ENCODE measurements at regions not wholly inside any gene's neighbourhood (a gene's known extent, or its start where the extent isn't known, plus 50 kb on each side); places are given as distances from the start of the nearest gene placed in this dataset.
"Not testable (repeated sequence)": the region's sequence is repeated elsewhere in the genome, so short reads cannot be mapped to it uniquely, and the experiment has no call there.

DNA sequence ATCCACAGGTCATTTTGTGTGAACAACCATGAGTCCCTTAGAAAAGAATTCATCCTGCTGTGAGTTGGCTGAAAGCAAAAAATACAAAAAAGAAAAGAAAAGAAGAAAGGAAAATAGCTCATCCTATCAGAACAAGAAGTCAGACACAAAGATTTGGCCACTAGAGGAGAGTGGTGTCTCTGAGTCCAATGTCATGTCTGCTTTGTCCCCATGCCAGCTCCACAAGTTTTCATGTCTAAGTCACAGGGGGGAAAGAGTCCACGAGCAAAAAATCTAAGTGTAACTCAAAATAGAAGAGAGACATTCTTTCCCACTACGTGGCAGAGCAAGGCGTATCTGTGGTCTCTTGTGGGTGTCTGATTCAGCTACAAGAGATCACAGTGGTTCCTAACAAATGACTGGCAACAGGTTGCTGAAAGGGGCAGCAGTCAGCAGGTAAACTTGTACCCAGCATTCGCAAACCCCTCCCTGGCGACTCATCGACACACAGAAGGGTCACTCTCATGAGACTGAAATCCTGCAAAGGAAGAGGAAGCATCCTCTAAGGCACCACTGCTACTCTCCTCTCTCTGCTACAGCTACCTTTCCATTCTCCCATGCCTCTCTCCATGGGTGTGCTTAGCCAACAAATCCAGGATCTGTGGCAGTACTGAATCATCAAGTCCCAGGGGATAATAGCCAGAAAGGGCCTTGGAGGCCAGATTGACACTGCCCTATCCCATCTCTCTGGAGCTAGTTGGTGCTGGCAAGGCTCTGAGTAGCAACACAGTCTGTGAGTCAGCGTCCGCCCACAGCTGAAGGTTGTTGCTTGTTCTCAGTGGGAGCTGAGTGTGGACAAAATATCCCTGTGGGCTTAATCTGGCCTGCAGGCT lies 123.0 kb upstream of the SLC39A10 start:
- Mint-ChIP-seq H3K27me3 (no peaks in the 10 kb centered on the region), H3K27ac (peak overlapping the region; percentile 98), H3K4me3 (peak overlapping the region; percentile 82), H3K9me3 (peaks cover 11% of the 10 kb centered on the region), H3K36me3 (peaks cover 22% of the 10 kb centered on the region), H3K4me1 (peaks cover 77% of the 10 kb centered on the region)
- DNase-seq = peak; percentile 65

DNA sequence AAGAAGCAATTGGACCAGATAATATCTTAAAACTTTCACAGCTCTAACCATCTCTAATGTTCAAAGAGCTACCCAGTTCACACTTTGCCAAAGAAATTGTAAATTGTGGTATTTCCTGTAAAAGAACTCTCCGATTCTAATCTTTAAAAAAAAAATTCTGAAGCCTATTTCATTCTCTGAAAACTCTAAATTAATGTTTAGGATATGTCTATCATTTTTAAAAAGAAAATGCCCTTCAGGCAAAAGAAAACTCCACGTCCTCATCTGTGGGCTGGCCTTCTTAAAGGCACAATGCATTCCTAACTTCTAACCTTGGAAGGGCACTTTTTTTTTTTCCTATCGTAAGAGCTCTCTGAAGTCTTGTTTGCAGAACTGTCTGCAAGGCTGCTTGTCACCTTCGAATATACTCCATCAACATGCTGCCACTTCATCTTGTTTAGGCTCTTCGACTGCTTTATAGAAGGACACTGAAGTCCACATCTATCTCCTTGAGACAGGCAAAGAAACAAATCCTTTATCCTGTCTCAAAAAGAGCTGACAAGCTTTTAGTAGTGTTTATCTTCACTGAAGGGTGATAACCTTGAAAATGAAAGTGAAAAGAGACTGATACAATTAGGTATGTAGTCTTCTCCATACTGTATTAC lies 124.3 kb upstream of the SLC39A10 start:
- H3K4me1 Mint-ChIP-seq = peaks cover 66% of the 10 kb centered on the region
- H3K36me3 Mint-ChIP-seq = peaks cover 14% of the 10 kb centered on the region
- H3K4me3 Mint-ChIP-seq = peak overlapping the region; percentile 84
- no peak for DNase-seq
- peak overlapping the region; percentile 97 for H3K27ac Mint-ChIP-seq
- peaks cover 6% of the 10 kb centered on the region for H3K9me3 Mint-ChIP-seq
- no peaks in the 10 kb centered on the region for H3K27me3 Mint-ChIP-seq

DNA sequence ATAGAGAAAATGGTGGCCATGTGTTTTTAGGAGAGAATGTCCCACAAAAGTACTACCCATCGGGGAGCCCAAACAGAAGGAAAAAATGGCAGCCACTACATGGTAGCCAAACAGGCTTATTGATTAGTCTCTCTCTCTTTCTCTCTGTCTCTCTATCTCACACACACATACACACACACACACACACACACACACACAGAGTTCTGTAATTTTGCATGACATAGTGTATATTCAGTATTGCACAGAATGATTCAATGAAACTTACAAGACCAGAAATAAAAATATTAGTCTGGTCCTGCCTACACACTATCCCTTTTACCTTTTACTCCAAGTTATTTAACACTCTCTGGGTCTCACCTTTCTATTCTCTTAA lies 124.8 kb upstream of the SLC39A10 start:
- H3K36me3 Mint-ChIP-seq = peaks cover 14% of the 10 kb centered on the region
- H3K27ac Mint-ChIP-seq = peak overlapping the region; percentile 97
- DNase-seq = no peak
- H3K9me3 Mint-ChIP-seq = peaks cover 7% of the 10 kb centered on the region
- H3K4me1 Mint-ChIP-seq = peaks cover 61% of the 10 kb centered on the region
- H3K4me3 Mint-ChIP-seq = peak overlapping the region; percentile 84
- no peaks in the 10 kb centered on the region for H3K27me3 Mint-ChIP-seq

DNA sequence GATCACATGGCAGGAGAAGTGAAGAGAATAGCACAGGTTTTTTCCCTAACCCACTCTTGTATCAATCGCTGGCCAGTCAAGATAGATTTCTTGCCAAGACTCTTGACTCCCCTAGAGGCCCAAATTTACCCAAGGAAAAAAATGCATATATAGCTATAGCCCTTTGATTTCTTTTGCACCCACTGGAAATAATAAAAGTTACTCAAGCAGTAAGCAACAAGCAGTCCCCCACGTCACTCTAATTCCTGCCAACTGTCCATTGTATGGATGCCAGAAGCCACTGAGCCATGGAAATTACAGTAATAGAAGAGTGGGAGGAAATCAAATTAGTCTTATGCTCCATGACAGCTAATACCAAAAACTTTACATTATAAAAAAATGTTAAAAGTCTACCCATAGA lies 125.3 kb upstream of the SLC39A10 start:
- DNase-seq = no peak
- no peak overlapping the region for H3K4me3 Mint-ChIP-seq

DNA sequence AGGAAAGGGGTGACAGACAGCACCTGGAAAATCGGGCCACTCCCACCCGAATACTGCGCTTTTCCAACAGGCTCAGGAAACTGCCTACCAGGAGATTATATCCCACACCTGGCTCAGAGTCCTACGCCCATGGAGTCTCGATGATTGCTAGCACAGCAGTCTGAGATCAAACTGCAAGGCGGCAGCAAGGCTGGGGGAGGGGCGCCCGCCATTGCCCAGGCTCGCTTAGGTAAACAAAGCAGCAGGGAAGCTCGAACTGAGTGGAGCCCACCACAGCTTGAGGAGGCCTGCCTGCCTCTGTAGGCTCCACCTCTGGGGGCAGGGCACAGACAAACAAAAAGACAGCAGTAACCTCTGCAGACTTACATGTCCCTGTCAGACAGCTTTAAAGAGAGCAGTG lies 133.8 kb upstream of the SLC39A10 start:
- DNase-seq, H3K9me3 Mint-ChIP-seq, H3K27ac Mint-ChIP-seq, H3K36me3 Mint-ChIP-seq, H3K4me1 Mint-ChIP-seq, H3K4me3 Mint-ChIP-seq, H3K27me3 Mint-ChIP-seq: not testable (repeated sequence)

More for the DNA sequence above, 125.3 kb upstream of the SLC39A10 start:
- peaks cover 57% of the 10 kb centered on the region for H3K4me1 Mint-ChIP-seq
- peaks cover 7% of the 10 kb centered on the region for H3K9me3 Mint-ChIP-seq
- peak overlapping the region; percentile 97 for H3K27ac Mint-ChIP-seq
- H3K36me3 Mint-ChIP-seq = peaks cover 11% of the 10 kb centered on the region
- H3K27me3 Mint-ChIP-seq = no peaks in the 10 kb centered on the region

DNA sequence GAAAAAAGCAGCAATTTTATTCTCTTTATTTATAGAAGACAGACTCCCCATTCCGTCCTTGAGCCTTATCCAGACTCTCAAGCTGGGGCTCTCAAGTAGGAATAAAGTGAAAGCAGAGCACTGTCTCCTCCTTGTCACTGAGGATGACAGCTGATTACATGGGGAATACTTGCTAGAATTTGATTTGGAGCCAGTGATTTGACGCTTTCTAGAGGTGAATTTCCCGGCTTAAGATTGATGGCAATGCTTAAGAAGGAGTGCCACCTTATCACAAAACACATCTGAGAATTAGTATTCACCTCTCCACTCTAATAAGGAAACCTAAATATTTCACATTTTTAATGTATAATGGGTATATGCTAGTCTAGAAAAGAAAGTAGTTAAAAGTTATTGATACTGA lies 135.4 kb upstream of the SLC39A10 start:
- H3K4me1 Mint-ChIP-seq = peaks cover 17% of the 10 kb centered on the region
- H3K27ac Mint-ChIP-seq = no peak overlapping the region
- H3K4me3 Mint-ChIP-seq = no peak overlapping the region
- peaks cover 5% of the 10 kb centered on the region for H3K9me3 Mint-ChIP-seq
- no peaks in the 10 kb centered on the region for H3K27me3 Mint-ChIP-seq
- no peak for DNase-seq
- peaks cover 9% of the 10 kb centered on the region for H3K36me3 Mint-ChIP-seq

DNA sequence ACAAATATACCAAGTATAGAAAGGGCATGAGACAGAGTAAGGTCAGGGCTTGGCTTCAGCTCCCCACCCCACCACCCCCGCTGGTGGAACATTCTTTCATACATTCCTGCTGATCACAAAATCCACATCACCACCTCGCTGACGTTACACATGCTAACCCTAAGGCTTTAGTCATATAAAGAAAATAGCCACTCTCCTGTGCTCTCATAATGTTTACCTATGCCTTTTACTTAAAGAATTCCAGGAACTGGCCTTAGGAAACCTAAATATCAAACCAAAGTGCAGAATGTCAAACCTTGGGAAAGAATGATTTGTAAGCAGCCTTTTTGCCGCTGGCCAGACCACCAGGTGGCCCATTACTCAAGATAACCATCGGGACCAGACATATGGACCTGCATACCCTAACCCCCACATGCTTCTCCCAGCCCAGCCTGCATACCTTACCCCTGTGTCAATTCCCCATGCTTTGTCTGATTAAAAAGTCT lies 136.3 kb upstream of the SLC39A10 start:
- Mint-ChIP-seq H3K4me3 (no peak overlapping the region), H3K4me1 (peaks cover 22% of the 10 kb centered on the region), H3K36me3 (peaks cover 9% of the 10 kb centered on the region), H3K27me3 (no peaks in the 10 kb centered on the region), H3K9me3 (peaks cover 2% of the 10 kb centered on the region), H3K27ac (no peak overlapping the region)
- DNase-seq = no peak

DNA sequence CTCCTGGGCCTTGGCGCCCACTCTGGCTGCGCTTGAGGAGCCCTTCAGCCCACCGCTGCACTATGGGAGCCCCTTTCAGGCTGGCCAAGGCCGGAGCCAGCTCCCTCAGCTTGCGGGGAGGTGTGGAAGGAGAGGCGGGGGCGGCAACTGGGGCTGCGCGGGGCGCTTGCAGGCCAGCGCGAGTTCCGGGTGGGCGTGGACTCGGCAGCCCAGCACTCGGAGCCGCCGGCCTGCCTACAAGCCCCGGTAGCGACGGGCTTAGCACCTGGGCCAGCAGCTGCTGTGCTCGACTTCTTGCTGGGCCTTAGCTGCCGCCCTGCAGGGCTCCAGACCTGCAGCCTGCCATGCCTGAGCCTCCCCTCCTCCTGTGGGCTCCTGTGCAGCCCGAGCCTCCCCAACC lies 141.5 kb upstream of the SLC39A10 start:
- Mint-ChIP-seq H3K4me1 (peaks cover 12% of the 10 kb centered on the region), H3K36me3 (peaks cover 3% of the 10 kb centered on the region), H3K4me3 (no peak overlapping the region), H3K27me3 (no peaks in the 10 kb centered on the region), H3K9me3 (no peaks in the 10 kb centered on the region), H3K27ac (no peak overlapping the region)
- DNase-seq = no peak

DNA sequence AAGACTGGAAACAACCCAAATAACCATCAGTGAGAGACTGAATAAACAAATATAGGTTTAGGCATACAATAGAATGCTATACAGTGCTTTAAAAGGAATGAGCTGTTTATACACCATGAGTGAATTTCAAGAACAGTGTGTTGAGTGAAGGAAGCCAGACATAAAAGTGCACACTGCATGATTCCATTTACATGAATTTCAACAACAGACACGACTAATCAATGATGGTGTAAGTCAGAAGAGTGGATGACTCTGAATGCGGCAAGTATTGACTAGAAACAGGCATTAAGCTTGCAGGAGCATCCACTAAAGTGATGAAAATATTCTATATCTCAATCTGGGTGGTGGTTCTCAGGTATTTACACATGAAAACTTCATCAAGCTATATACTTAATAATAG lies 142.7 kb upstream of the SLC39A10 start:
- H3K36me3 Mint-ChIP-seq = peaks cover 5% of the 10 kb centered on the region
- H3K27ac Mint-ChIP-seq = no peak overlapping the region
- no peaks in the 10 kb centered on the region for H3K27me3 Mint-ChIP-seq
- no peaks in the 10 kb centered on the region for H3K9me3 Mint-ChIP-seq
- H3K4me3 Mint-ChIP-seq = no peak overlapping the region
- H3K4me1 Mint-ChIP-seq = peaks cover 12% of the 10 kb centered on the region
- no peak for DNase-seq

DNA sequence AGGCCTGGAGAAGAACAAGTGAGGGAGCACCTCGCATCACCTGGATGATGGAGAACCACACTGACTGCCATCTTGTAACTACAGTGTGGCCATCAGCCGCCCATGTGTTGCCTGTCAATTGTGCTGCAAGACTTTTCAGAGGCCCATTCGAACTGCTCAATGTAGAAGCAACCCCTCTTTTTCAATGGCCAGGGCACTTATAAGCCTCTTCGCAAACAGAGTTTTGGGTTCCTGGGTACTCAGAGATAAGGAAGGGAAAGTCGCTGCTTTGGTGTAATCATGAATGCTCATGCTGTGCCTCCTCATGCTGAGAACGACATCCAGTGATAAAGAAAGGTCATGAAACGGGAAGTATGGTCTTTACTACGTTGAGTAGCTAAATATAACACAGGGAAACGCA lies 143.9 kb upstream of the SLC39A10 start:
- no peaks in the 10 kb centered on the region for H3K27me3 Mint-ChIP-seq
- DNase-seq = no peak
- peaks cover 1% of the 10 kb centered on the region for H3K9me3 Mint-ChIP-seq
- H3K27ac Mint-ChIP-seq = no peak overlapping the region
- no peak overlapping the region for H3K4me3 Mint-ChIP-seq
- peaks cover 12% of the 10 kb centered on the region for H3K4me1 Mint-ChIP-seq
- peaks cover 6% of the 10 kb centered on the region for H3K36me3 Mint-ChIP-seq

DNA sequence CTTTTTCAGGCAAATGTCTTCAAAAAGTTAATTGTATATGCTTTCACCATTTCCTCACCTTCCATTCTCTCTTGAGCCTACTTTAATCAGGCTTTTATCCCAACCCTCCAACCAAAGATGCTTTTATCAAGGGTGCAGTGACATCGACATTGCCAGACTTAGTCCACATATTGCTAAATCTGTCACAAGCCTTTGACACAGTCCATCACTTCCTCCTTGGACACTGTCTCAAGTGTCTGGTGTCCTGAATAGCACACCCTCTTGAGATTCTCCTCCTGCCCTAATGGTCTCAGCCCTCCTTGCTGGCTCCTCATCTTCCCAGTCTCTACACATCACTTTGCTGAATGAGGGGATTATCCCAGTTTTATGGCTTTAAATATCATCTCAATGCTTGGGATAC lies 147.5 kb upstream of the SLC39A10 start:
- Mint-ChIP-seq H3K9me3 (peaks cover 6% of the 10 kb centered on the region), H3K4me1 (no peaks in the 10 kb centered on the region), H3K4me3 (no peak overlapping the region), H3K27ac (no peak overlapping the region), H3K36me3 (peaks cover 3% of the 10 kb centered on the region), H3K27me3 (no peaks in the 10 kb centered on the region)
- no peak for DNase-seq

DNA sequence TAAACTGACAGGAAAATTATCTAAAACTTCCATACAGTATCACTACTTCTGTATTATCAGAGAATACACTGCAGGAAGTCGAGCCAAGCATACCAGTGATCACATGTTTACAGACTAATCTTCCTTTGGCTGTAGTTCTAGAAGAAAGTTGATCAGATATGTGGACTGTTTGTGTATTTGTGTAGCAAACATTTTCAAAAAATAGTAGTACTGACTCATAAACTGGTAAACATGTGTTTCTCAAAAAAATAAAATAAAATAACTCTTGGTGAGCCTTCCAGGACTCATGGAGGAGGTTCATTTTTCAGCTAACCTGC lies 148.9 kb upstream of the SLC39A10 start:
- Mint-ChIP-seq H3K27me3 (no peaks in the 10 kb centered on the region), H3K36me3 (peaks cover 3% of the 10 kb centered on the region), H3K4me3 (no peak overlapping the region), H3K4me1 (no peaks in the 10 kb centered on the region), H3K27ac (no peak overlapping the region), H3K9me3 (peaks cover 7% of the 10 kb centered on the region)
- DNase-seq = no peak

DNA sequence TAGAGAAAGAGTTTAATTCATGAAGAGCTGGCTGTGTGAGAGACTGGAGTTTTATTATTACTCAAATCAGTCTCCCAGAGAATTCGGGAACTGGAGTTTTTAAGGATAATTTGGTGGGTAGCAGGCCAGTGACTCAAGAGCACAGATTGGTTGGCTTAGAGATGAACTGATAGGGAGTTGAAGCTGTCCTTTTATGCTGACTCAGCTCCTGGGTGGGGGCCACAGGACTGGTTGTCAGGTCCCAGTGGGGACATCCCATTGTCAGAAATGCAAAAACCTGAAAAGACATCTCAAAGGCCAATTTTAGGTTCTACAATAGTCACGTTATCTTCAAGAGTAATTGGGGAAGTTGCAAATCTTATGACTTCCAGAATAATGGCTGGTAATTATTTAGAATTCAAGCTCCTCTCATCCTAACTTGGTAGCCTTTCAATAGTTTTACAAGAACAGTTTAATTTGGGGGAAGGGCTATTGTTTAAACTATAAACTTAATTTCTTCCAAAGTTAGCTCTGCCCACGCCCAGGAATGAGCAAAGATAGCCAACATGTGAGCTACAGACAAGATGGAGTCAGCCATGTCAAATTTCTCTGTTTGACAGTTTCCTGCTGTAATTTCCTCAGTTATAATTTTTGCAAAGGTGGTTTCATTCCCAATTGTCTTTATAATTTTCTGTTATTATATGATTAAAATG lies 149.4 kb upstream of the SLC39A10 start:
- no peaks in the 10 kb centered on the region for H3K4me1 Mint-ChIP-seq
- H3K4me3 Mint-ChIP-seq = no peak overlapping the region
- no peaks in the 10 kb centered on the region for H3K27me3 Mint-ChIP-seq
- peaks cover 3% of the 10 kb centered on the region for H3K36me3 Mint-ChIP-seq
- H3K9me3 Mint-ChIP-seq = peaks cover 7% of the 10 kb centered on the region
- no peak overlapping the region for H3K27ac Mint-ChIP-seq
- DNase-seq = no peak

DNA sequence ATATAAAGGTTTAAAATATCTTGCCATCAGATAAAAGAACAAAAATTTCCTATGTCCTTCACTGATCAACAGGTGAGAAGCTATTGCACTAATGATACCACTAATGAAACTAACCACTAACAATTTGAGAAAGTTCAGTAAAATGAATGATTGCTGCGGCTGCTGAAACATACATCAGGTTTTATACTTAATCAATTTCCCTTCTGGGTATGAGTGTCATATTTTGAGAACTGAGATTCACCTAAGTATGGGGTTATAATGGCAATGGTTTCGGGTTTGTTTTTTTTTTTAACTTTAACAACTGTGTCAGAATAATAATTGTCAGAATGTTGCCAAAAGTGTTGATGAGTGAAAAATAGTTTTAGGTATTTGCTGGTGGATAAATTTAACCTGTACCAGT lies 151.3 kb upstream of the SLC39A10 start:
- peaks cover 7% of the 10 kb centered on the region for H3K9me3 Mint-ChIP-seq
- no peaks in the 10 kb centered on the region for H3K27me3 Mint-ChIP-seq
- DNase-seq = no peak
- no peak overlapping the region for H3K4me3 Mint-ChIP-seq
- H3K27ac Mint-ChIP-seq = no peak overlapping the region
- H3K36me3 Mint-ChIP-seq = peaks cover 5% of the 10 kb centered on the region
- H3K4me1 Mint-ChIP-seq = peaks cover 3% of the 10 kb centered on the region

DNA sequence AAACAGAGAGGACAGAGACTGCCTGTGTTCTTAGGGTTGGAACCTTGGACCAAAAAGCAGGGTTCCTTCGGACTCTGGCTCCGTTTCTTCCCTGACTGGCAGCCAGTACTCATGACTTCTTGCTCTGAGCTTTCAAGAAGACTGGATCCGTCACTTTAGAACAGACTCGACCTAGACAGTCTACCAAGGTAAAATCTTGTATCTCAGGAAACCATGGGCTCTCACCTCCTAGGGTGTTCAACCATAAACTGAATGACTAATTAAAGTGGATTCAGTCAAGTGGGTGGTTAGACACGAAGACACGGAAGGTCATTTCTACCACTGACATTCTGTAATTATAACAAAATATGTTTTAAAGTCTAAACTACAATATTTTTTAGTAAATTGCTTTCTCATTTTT lies 153.8 kb upstream of the SLC39A10 start:
- Mint-ChIP-seq H3K4me1 (peaks cover 11% of the 10 kb centered on the region), H3K27me3 (no peaks in the 10 kb centered on the region), H3K27ac (no peak overlapping the region), H3K36me3 (peaks cover 5% of the 10 kb centered on the region), H3K9me3 (peaks cover 6% of the 10 kb centered on the region), H3K4me3 (no peak overlapping the region)
- no peak for DNase-seq
